Fibroblast of lung (primary cell): ENCODE measurements at regions not wholly inside any gene's neighbourhood (a gene's known extent, or its start where the extent isn't known, plus 50 kb on each side); places are given as distances from the start of the nearest gene placed in this dataset.

Experiments used
- DNase-seq, 2 donors: peaks; one replicate each; pipeline versions ENCODE4 v3.0.0 to v3.0.0-alpha.2; 2010; ENCODE audit warnings: low read depth in 2 of 2
- H2AFZ ChIP-seq: 2 replicates; pipeline ENCODE4 v1.5.1; 2012; ENCODE audit warnings: low read length, control low read depth, inconsistent platforms
- H3K27ac ChIP-seq: 2 replicates; pipeline ENCODE4 v1.5.1; 2011; ENCODE audit warnings: low read length, control low read depth; ENCODE audit not compliant: insufficient read depth
- H3K27me3 ChIP-seq: 2 replicates; pipeline ENCODE4 v1.5.1; 2011; ENCODE audit warnings: mild to moderate bottlenecking, low read length; ENCODE audit not compliant: control insufficient read depth, insufficient read depth
- H3K36me3 ChIP-seq: 2 replicates; pipeline ENCODE4 v1.5.1; 2011; ENCODE audit warnings: low read length; ENCODE audit not compliant: control insufficient read depth, insufficient read depth
- H3K4me1 ChIP-seq: 2 replicates; pipeline ENCODE4 v1.5.1; 2011; ENCODE audit warnings: low read length; ENCODE audit not compliant: control insufficient read depth, insufficient read depth; ENCODE audit errors: extremely low read depth
- H3K4me2 ChIP-seq: 2 replicates; pipeline ENCODE4 v1.5.1; 2011; ENCODE audit warnings: low read length, control low read depth; ENCODE audit not compliant: insufficient read depth; ENCODE audit errors: extremely low read depth
- H3K4me3 ChIP-seq, 4 experiments: fragments of 200-600 bp in 1 of 4; sonication (generic) in 1 of 4; replicated peaks in 1 of 4; 2 replicates each; pipeline ENCODE4 v1.5.1; 2011 to 2016; ENCODE audit warnings: low read length in 4 of 4, low read depth in 3 of 4, mild to moderate bottlenecking in 3 of 4, control low read depth in 2 of 4, inconsistent platforms in 1 of 4, mixed read lengths in 1 of 4; ENCODE audit not compliant: insufficient read depth in 1 of 4; ENCODE audit errors: control extremely low read depth in 1 of 4
- H3K79me2 ChIP-seq: 2 replicates; pipeline ENCODE4 v1.5.1; 2012; ENCODE audit warnings: mild to moderate bottlenecking, low read length, inconsistent platforms; ENCODE audit not compliant: control insufficient read depth, insufficient read depth
- H3K9ac ChIP-seq: 2 replicates; pipeline ENCODE4 v1.5.1; 2011; ENCODE audit warnings: mild to moderate bottlenecking, low read length, control low read depth; ENCODE audit not compliant: insufficient read depth
- H3K9me3 ChIP-seq: 2 replicates; pipeline ENCODE4 v1.5.1; 2012; ENCODE audit warnings: low read depth, low read length; ENCODE audit not compliant: control insufficient read depth, insufficient read depth
- H4K20me1 ChIP-seq: 2 replicates; pipeline ENCODE4 v1.5.1; 2011; ENCODE audit warnings: low read length; ENCODE audit not compliant: control insufficient read depth, insufficient read depth; ENCODE audit errors: extremely low read depth
- EZH2 ChIP-seq: IDR thresholded peaks from 2 replicates; pipeline ENCODE4 v1.5.1; 2012; ENCODE audit warnings: low read length, control low read depth, mild to moderate bottlenecking; ENCODE audit errors: missing control alignments
- TF ChIP-seq, protein P1 (sequence below), 2 donors: IDR thresholded peaks in 1 of 2; conservative IDR thresholded peaks in 1 of 2; 1 replicate in 1 of 2; 2 replicates in 1 of 2; pipeline ENCODE4 v1.5.1; 2011 to 2012; ENCODE audit warnings: low read length in 2 of 2, control low read depth in 1 of 2, inconsistent platforms in 1 of 2, low read depth in 1 of 2, mild to moderate bottlenecking in 1 of 2

DNA sequence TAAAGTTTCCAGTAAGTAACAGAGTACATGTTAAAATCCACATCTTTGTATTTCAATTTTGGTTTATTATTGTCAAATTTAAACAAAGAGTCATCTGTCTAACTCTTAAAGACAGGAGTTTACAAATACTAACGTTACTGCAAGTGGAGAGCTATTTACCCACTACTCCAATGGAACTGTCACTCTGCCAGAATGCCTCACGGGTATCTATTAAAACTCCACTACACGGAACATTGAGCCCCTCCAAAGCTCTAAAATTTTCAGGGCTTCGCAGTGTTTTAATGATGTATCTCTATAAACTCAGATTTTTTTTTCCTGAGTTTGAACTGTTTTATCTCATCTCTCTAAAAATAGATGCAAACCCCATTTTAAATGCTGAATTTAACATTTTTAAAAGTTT is 388.7 kb upstream of the SEMA3A start:
- TF ChIP-seq, protein P1, sequence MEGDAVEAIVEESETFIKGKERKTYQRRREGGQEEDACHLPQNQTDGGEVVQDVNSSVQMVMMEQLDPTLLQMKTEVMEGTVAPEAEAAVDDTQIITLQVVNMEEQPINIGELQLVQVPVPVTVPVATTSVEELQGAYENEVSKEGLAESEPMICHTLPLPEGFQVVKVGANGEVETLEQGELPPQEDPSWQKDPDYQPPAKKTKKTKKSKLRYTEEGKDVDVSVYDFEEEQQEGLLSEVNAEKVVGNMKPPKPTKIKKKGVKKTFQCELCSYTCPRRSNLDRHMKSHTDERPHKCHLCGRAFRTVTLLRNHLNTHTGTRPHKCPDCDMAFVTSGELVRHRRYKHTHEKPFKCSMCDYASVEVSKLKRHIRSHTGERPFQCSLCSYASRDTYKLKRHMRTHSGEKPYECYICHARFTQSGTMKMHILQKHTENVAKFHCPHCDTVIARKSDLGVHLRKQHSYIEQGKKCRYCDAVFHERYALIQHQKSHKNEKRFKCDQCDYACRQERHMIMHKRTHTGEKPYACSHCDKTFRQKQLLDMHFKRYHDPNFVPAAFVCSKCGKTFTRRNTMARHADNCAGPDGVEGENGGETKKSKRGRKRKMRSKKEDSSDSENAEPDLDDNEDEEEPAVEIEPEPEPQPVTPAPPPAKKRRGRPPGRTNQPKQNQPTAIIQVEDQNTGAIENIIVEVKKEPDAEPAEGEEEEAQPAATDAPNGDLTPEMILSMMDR (conservative IDR thresholded peaks at IDR 0.05 in 1 of 2, IDR thresholded peaks at IDR 0.05 in 1 of 2; ENCODE audit: low read depth in 1 of 2, low read length in 2 of 2): no peak
- no peak for TF ChIP-seq EZH2
- H2AFZ ChIP-seq: no peak overlapping the region
- H3K9me3 ChIP-seq: no peaks in the 10 kb centered on the region
- no peak overlapping the region for H3K27ac ChIP-seq
- H3K79me2 ChIP-seq: no peaks in the 10 kb centered on the region
- no peak for DNase-seq
- no peaks in the 10 kb centered on the region for H3K4me1 ChIP-seq
- no peak overlapping the region for H3K4me3 ChIP-seq
- no peak overlapping the region for H3K9ac ChIP-seq
- H3K36me3 ChIP-seq: no peaks in the 10 kb centered on the region
- no peaks in the 10 kb centered on the region for H3K27me3 ChIP-seq
- no peak overlapping the region for H3K4me2 ChIP-seq
- no peaks in the 10 kb centered on the region for H4K20me1 ChIP-seq

DNA sequence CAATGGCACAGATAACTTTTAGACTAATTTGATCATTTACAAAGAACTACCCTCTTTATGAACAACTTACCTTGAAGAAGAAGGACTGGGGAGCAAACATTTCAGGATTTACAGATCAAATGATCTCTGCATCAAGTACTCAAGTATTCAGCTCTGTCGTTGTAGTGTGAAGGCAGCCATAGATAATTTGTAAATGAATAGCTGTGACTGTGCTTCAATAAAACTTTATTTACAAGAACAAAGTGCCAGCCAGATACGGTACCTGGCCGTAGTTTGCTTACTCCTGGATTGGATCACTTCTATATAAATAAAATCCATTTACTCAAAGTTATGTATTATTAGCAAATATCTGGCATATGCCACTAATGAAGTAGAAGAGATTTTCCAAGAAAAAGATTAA is 388.2 kb upstream of the SEMA3A start:
- no peaks in the 10 kb centered on the region for H3K4me1 ChIP-seq
- no peaks in the 10 kb centered on the region for H3K27me3 ChIP-seq
- H3K27ac ChIP-seq: no peak overlapping the region
- H3K4me3 ChIP-seq: no peak overlapping the region
- no peak overlapping the region for H3K9ac ChIP-seq
- H4K20me1 ChIP-seq: no peaks in the 10 kb centered on the region
- H3K36me3 ChIP-seq: no peaks in the 10 kb centered on the region
- no peak overlapping the region for H2AFZ ChIP-seq
- H3K4me2 ChIP-seq: no peak overlapping the region
- no peak for DNase-seq
- no peak for TF ChIP-seq EZH2
- TF ChIP-seq, protein P1 (conservative IDR thresholded peaks at IDR 0.05 in 1 of 2, IDR thresholded peaks at IDR 0.05 in 1 of 2; ENCODE audit: low read depth in 1 of 2, low read length in 2 of 2): no peak
- no peaks in the 10 kb centered on the region for H3K79me2 ChIP-seq
- no peaks in the 10 kb centered on the region for H3K9me3 ChIP-seq

DNA sequence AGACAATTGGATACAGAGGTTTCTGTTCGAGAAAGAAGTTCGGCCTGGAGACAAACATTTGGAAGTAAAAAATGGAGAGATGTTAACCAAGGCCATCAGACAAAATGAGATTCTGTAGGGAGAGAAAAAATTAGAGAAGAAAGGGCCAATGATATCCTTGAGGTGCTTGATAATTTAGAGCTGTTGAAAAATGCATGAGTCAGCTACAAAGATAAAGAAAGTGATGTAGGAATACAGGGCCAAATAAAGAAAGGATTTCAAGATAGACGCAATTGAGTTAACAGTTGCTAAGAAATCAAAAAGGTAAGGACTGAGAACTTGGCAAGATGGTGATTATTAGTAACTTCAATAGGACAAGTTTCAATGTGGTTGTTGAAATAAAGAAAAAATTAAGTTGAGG is 384.2 kb upstream of the SEMA3A start:
- Histone ChIP-seq H3K9ac (no peak overlapping the region), H3K27ac (no peak overlapping the region), H2AFZ (no peak overlapping the region), H3K4me1 (no peaks in the 10 kb centered on the region), H3K4me3 (no peak overlapping the region), H3K36me3 (no peaks in the 10 kb centered on the region), H3K4me2 (no peak overlapping the region), H3K9me3 (no peaks in the 10 kb centered on the region), H4K20me1 (no peaks in the 10 kb centered on the region), H3K79me2 (no peaks in the 10 kb centered on the region), H3K27me3 (no peaks in the 10 kb centered on the region)
- no peak for TF ChIP-seq EZH2
- TF ChIP-seq, protein P1 (conservative IDR thresholded peaks at IDR 0.05 in 1 of 2, IDR thresholded peaks at IDR 0.05 in 1 of 2; ENCODE audit: low read depth in 1 of 2, low read length in 2 of 2): no peak
- DNase-seq: no peak
